HG02642 (cell line): ENCODE measurements at regions not wholly inside any gene's neighbourhood (a gene's known extent, or its start where the extent isn't known, plus 50 kb on each side); places are given as distances from the start of the nearest gene placed in this dataset.
"Not testable (repeated sequence)": the region's sequence is repeated elsewhere in the genome, so short reads cannot be mapped to it uniquely, and the experiment has no call there.

Experiments
- ATAC-seq: cut with Tn5 transposase; IDR thresholded peaks from one replicate; pipeline ENCODE4 v1.9.1; 2021; ENCODE audit warnings: mild to moderate bottlenecking; ENCODE audit not compliant: unreplicated experiment, poor library complexity

DNA sequence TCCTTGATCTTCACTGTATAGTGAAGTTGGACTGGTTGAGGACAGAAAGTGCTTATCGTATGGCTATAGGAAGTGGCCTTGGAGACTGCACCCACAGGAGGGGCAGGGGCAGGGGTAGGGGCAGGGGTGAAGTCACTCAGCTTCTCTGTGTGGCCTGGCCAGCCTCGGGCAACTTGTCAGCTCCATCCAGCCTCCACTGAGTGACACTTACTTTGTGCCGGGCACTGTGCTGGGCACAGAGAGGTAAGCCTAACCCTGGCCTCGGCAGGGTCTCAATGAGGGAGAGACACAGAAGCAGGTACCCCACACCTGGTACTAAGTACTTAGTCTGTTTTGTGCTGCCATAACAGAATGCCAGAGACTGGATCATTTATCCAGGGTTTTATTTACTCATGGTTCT, 99.3 kb upstream of the CTBP2 start:
- no peak for ATAC-seq

DNA sequence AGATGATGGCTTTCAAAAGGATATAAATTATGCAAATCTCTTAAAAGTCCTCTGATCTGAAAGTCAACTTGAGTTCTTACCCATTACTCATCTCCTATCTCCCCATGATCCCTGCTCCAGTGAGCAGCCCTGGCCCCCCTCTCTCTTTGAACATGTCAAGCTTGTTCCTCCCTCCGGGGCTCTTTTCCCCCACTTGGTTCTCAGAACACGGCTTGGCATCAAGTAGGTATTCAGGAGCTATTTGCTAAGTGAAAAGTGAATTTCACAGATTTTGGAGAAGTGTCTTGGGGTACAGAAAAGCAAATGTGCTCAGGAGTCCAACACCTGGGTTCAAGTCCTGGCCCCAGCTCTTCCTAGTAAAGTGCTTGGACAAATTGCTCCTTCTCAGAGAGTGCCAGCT, 98.3 kb upstream of the CTBP2 start:
- no peak for ATAC-seq

DNA sequence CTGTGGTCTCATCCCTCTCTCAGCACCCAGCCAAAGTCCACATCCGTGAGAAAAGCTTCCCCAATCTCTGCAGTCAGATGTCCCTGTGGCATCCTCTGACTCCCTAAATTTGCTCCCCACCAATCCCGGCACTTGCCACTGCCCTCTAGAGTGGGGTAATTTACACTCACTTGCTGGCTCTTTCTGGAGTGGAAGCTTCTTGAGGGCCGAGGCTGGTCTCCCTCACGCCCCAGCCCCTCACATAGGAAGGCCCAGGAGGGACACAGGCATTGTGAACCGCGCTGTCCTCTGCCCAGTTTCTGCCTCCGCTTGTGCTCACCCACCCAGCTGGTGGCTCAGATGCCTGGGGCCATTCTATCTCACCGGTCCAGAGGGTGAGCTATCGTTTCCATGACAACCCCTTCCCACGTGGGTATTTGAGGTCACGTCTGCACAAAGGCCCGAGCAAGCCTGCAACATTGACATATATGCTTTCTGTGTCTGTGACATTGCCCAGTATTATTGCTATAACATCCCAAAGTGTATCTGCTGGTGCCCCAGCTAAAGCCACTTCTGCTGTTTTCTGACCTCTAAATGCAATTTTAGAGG, 97.3 kb upstream of the CTBP2 start:
- no peak for ATAC-seq

DNA sequence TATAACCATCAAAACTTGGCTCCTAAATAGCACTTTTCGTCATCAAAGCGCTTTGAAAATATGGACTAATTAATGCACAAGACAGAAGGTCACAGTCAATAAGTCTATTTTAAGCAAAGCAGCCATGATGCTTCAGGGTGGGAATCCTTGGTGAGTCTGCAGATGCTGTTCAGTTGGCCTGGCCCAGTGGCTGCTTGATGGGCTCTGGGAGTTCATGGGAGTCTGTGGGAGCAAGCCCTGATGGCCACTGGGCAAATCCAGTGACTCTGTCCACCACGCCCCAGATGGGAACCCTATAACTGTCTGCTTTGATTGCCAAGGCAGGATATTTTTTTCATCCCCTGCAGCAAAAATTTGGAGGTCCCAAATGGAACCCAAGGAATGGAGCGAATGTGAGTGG, 95.7 kb upstream of the CTBP2 start:
- no peak for ATAC-seq

DNA sequence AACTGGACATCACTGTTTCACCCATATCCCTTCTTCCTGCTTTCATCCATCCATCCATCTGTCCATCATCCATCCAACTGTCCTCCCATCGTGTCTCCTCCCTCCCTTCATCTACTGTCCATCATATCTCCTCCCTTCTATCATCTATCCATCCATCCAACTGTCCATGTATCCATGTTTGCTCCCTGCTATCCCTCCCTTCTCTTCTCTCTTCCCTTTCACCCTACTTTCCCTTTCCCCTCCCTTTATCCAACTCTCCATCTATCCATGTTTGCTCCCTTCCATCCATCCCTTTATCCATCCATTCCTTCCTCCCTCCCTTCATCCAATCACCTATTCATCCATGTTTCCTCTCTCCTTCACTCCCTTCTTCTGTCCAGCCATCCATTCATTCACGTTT, 92.6 kb upstream of the CTBP2 start:
- no peak for ATAC-seq

DNA sequence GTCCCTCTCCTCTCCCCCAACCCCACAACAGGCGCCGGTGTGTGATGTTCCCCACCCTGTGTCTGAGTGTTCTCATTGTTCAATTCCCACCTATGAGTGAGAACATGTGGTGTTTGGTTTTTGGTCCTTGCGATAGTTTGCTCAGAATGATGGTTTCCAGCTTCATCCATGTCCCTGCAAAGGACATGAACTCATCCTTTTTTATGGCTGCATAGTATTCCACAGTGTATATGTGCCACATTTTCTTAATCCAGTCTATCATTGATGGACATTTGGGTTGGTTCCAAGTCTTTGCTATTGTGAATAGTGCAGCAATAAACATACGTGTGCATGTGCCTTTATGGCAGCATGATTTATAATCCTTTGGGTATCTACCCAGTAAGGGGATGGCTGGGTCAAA, 90.5 kb upstream of the CTBP2 start:
- ATAC-seq = not testable (repeated sequence)

DNA sequence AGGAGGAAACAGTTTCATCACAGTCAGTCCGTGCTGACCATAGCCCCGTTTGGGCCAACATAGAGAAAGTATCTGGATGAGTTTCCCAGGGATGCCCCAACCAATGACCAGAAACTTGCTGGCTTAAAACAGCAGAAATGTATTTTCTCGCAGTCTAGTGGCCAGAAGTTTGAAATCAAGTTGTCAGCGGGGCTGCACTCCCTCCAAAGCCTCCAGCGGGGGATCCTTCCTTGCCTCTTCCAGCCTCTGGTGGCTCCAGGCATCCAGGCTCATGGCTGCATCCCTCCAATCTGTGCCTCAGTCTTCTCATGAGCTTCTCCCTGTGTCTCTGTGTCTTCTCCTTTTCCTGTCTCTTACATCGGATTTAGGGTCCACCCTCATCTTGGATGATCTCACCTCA, 89.6 kb upstream of the CTBP2 start:
- no peak for ATAC-seq

DNA sequence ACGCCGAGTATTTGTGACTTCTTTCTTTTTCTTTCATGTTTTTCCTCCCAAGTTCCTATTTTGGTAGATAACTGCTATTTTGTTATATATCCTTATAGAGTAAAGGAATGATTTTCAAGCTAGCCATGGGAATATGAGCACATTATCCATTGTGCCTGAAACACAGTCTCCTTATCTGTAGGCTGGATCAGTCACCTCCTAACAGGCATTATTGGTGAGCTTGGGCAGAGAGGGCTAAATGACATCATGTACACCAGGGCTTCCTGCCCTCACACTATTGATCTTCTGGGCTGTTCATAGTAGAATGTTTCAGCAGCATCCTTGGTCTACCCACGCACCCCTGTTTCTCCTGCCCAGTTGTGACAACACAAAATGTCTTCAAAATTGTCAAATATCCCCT, 88.1 kb upstream of the CTBP2 start:
- no peak for ATAC-seq

DNA sequence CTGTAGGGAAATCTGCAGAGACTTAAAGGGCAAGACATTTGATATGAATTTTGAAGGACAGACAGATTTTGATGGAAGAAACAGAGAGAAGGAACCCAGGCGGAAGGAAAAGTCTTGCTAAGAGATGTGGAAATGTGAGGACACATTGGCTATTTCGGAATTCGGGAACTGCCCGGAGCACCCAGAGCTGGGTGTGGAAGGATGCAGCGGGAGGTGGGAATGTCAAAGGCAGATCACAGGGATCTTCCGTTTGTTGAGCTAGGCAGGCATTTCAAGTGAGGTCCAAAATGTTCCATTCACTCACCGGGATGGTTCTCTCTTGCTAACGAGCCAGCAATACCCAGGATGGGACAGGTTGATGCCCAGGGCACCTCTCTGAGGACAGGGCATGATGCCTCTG, 87.2 kb upstream of the CTBP2 start:
- no peak for ATAC-seq

DNA sequence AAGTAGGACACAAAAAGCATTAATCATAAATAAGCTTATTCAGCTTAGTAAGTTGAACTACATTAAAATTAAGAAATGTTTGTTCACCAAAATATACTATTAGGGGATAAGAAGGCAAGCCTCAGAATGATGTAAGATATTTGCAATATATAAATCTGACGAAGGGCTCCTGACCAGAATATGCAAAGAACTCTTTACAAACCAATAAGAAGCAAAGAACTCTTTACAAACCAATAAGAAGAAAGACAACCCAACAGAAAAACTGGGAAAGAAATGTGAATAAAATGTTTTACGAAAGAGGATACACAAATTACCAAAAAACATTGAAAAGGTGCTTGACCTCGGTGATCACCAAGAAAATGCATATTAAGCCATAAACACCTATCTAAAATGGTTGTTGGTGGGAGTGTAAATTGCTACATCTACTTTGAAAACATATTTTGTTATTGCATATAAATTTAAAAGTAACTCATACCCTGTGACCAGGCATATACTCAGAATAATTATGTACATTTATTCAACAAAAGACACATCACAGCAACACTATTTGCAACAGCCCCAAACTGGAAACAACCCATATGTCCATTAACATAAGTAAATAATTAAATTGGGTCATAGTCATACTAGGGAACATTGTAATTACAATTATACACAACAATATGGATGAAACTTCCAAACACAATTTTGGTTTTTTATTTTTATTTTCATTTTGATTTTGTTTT, 83.3 kb upstream of the CTBP2 start:
- ATAC-seq = no peak

DNA sequence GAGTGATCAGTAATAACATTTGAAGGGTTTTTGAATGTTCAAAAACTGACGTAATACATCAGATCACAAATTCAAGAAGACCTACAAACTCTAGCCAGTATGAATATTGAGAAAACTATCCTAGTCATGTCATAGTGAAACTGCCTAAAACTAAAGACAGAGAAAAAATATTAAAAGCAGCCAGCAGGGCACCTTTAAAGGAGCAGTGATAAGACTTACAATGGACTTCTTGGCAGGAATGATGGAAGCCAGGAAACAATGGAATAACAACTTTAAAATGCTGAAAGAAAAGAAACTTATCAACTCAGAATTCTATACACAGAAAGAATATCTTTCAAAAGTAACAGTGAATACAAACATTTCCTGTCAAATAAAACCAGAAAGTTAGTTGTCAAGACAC, 78.3 kb upstream of the CTBP2 start:
- ATAC-seq = no peak

DNA sequence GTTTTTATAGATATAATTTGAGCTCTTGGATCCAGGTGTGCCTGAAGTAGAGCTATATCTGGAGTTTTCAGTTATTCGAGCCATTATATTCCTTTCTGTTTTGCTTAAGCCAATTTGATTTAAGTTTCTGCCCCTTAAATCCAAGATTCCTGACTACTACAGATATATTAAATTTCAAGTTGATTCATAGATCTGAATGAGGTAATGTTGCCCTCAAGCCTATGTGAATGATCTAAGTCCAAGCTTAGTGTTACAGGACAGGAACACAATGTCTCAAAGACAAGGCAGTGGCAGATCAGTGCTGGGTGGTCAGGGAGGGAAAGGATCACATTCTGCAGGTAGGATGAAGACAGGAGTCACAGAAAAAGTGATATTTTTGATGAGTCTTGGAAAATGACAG, 75.7 kb upstream of the CTBP2 start:
- no peak for ATAC-seq

DNA sequence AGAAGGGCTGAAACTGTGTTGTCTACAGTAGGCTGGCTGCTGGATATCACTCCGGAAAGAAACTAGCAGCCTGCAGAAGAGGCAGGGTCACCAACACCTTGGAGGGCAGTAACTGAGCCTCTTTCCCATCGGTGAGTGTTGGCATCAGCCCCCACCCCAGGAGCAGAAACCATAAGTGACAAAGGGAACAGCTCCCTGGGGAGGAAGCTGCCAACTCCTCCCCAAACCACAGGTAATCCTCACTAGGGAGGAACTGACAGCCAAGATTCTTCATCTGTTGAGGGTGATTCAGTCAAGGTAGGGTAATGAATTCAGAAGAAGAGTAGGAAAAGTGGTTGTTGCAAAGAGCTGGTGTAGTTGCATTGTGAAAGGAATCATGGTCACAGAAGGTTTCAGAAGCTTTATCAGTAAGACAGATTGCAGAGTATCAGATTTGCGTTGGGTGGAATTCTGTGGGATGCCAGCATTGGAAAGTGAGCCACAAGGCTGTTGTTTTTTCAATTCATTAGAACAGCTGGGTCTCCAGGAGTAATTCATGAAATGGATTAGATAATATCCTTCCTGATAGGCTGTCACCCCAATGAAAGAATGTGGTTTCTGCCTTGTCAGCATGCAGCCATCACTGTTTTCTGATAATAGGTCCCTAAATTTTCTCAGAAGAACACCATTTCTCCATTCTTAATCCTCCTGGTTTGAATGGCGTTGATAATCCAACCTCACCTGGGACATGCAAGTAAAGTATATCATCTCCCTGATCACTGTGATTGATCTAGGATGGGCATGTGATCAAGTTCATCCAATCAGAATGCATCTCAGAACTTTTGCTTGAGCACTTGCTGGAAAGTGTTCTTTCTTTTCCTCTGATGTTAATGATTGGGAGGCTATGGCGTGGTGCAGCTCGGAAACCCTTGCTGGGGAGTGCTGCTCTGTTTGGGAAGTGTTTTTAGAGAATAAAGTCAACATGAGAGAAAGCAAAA, 75.0 kb upstream of the CTBP2 start:
- ATAC-seq = no peak

DNA sequence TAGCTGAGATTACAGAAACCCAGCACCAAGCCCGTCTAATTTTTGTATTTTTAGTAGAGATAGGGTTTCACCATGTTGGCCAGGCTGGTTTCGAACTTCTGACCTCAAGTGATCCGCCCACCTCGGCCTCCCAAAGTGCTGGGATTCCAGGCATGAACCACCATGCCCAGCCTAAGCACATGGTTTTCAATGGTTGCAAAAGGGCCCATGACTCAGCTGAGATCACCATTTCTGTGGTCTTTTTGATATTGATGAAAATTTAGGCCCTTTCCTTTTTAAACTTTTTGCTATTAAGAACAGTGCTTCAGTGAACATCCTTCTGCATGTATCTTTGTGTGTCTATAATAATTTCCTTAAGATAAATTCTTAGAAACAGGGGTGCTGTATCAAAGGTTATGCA, 74.2 kb upstream of the CTBP2 start:
- ATAC-seq = not testable (repeated sequence)

DNA sequence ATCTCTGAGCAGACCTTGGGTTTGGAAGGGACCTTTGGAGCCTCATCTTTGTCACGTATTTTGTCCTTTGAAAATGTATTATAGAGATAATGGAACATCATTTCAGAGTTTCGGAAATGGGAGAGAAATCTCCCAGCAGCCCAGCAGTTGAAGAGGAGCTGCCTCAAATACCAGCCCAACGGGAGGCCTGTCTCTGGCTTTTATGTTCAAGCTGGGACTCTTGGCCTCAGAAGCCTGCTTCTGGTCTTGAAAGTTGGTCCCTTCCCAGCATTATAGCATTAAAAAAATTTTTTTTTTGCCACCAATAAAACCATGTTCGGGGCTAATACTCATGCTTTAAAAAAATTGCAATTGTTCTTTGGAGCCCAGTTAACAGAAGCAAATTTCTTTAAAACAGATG, 73.4 kb upstream of the CTBP2 start:
- ATAC-seq = no peak

DNA sequence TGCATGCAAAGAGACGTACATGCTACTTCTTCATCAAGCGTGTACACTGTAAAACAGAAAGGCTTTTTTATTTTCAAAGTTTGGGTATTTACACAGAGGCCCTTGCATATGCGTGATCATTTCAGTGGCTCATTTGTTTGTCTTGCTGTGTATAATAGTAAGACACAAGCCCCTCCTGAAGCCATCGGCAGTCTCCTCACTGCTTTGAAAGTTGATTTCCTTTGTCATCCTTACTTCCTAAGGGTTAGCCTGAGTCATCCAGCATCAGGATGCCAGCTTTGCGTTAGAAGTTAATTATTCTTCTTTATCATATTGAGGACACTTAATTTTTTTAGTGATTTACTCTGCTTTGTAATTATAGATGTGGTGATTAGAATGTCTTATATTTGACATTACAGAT, 72.5 kb upstream of the CTBP2 start:
- ATAC-seq = no peak

DNA sequence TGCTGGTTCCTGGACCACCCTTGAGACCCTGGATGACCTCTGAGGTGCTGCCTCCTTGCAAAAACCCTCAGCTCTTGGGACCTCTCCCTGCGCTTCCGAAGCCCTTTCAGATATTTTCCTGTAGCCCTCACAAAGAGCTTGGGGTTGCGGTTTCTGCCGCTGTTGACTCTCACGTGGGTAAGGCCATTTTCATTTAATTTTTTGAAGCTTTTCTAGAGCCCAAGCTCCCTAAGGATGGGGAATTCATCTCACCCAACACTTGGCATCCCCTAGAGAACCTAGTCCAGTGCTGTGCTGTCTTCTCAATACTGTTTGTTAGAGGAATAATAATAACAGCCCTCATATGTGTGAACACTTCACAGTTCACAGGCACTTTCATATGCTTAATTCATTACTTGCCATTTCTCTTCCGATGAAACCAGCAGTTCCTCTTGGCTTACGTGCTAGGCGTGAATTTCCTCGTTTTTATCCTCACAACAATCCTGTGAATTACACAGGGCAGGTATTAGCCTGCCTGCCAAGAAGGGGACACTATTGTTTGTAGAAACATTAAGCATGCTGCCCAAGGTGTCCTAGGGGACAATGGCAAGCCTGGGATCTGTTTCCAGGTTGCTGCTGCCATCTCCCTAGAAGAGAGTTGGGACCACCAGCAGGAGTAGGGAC, 71.6 kb upstream of the CTBP2 start:
- no peak for ATAC-seq

DNA sequence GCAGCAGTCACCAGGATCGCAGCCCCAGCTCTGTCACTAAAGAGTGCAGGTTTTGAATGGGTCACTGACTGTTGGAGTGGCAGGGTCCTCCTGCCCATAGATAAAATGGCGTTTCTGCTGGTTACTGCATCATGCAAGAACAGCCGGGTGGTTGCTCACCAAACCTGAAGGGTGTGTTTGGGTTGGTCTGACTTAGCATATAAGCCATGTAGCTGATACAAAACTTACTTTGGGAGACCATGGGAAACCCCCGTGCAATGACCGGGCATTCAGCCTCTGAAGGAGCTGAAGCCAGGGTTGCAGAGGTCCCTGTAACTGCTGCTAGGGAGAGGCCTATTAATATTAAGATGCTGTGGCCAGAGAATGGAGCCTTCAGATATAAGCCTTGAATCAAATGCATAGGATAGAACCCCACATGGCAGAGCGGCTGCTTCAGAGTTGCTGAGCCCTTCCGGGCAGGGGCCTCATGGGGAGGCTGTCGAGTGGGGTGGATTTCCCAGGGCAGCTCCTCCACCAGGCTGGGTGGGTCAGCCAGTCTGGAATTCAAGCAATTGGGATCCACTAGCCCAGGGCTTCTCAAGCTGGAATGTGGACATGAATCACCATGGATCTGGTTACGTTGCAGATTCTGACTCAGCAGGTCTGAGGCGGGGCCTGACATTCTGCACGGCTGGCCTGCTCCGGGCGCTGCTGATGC, 70.9 kb upstream of the CTBP2 start:
- no peak for ATAC-seq

DNA sequence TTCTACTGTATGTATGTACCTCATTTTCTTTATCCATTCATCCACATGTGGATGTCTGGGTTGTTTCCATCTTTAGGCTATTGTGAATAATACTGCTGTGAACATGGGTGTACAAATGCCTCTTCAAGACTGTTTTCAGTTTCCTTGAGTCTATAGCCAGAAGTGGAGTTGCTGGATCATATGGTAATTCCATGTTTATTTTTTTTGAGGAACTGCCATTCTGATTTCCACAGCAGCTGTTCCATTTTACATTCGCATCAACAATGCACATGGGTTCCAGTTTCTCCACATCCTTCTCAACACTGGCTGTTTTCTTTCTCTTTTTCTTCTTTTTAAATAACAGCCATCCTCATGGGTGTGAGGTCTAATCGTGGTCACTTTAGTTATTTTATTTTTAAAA, 69.9 kb upstream of the CTBP2 start:
- ATAC-seq = no peak

DNA sequence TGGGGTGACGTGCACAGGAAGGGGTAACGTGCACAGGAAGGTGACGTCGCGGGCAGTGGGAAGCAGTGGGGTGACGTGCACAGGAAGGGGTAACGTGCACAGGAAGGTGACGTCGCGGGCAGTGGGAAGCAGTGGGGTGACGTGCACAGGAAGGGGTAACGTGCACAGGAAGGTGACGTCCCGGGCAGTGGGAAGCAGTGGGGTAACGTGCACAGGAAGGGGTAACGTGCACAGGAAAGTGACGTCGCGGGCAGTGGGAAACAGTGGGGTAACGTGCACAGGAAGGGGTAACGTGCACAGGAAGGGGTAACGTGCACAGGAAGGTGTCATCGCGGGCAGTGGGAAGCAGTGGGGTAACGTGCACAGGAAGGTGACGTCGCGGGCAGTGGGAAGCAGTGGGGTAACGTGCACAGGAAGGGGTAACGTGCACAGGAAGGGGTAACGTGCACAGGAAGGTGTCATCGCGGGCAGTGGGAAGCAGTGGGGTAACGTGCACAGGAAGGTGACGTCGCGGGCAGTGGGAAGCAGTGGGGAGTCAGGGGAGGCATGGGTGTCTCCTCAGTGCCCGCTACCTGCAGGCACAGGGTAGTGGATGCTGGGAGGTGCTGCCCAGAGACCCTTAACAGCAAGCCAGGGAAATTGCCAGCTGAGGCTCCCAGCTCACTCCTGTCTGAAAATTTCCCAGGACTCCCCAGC, 68.0 kb upstream of the CTBP2 start:
- not testable (repeated sequence) for ATAC-seq
